IMR-90 (cell line): ENCODE measurements at regions not wholly inside any gene's neighbourhood (a gene's known extent, or its start where the extent isn't known, plus 50 kb on each side); places are given as distances from the start of the nearest gene placed in this dataset.

Experiments
- ATAC-seq: fragments of 200-7000 bp; cut with Tn5 transposase; 2 replicates; pipeline ENCODE4 v1.9.1; 2020; ENCODE audit warnings: low read depth, mild to moderate bottlenecking, moderate library complexity
- BruUV-seq: library from RNA; stranded (reverse); fragments of 400-500 nt; replicated peaks from 2 replicates; lab custom pipeline; 2021; lab: Mats Ljungman, UMichigan
- CTCF ChIA-PET: fragments of 300-600 bp; formaldehyde crosslinking; extraction: SDS; loops from one replicate; lab custom pipeline; 2021; ENCODE audit warnings: antibody characterized with exemption; lab: Yijun Ruan, JAX
- POLR2A ChIA-PET: fragments of 300-600 bp; sonication (Branson Sonifier 250); formaldehyde crosslinking; loops from one replicate; lab custom pipeline; 2022; ENCODE audit warnings: antibody characterized with exemption; ENCODE audit not compliant: unreplicated experiment; lab: Charles Lee
- DNase-seq: peaks from one replicate; pipeline ENCODE4 v3.0.0; 2013
- H2AFZ ChIP-seq: replicated peaks from 2 replicates; pipeline ENCODE3; 2013; ENCODE audit warnings: low read length, mild to moderate bottlenecking; ENCODE audit not compliant: poor library complexity
- H2AK5ac ChIP-seq: 2 replicates; pipeline ENCODE4 v1.6.1; 2013; ENCODE audit warnings: low read depth, low read length, inconsistent platforms
- H2AK9ac ChIP-seq: replicated peaks from 2 replicates; pipeline ENCODE3; 2013; ENCODE audit warnings: mild to moderate bottlenecking, low read depth, low read length, moderate library complexity; ENCODE audit not compliant: poor library complexity
- H2BK120ac ChIP-seq: 2 replicates; pipeline ENCODE4 v1.6.1; 2013; ENCODE audit warnings: low read depth, low read length, inconsistent platforms
- H2BK15ac ChIP-seq: 3 replicates; pipeline ENCODE4 v1.6.1; 2013; ENCODE audit warnings: low read depth, low read length, inconsistent platforms
- H2BK20ac ChIP-seq: 2 replicates; pipeline ENCODE4 v1.6.1; 2013; ENCODE audit warnings: low read depth, mild to moderate bottlenecking, inconsistent platforms, low read length, moderate library complexity
- H2BK5ac ChIP-seq: 2 replicates; pipeline ENCODE4 v1.6.1; 2013; ENCODE audit warnings: mild to moderate bottlenecking, low read depth, low read length, inconsistent platforms; ENCODE audit not compliant: poor library complexity, severe bottlenecking
- H3K14ac ChIP-seq: replicated peaks from 2 replicates; pipeline ENCODE4 v1.6.1; 2013; ENCODE audit warnings: low read depth, low read length, inconsistent platforms
- H3K18ac ChIP-seq: 2 replicates; pipeline ENCODE4 v1.6.1; 2013; ENCODE audit warnings: low read depth, low read length, control low read depth
- H3K23ac ChIP-seq: 2 replicates; pipeline ENCODE4 v1.6.1; 2013; ENCODE audit warnings: low read depth, low read length, inconsistent platforms
- H3K27ac ChIP-seq: 2 replicates; pipeline ENCODE4 v1.5.1; 2013; ENCODE audit warnings: mild to moderate bottlenecking, control low read depth, low read length; ENCODE audit not compliant: insufficient read depth
- H3K27me3 ChIP-seq: 2 replicates; pipeline ENCODE4 v1.6.1; 2013; ENCODE audit warnings: low read length; ENCODE audit not compliant: control insufficient read depth, insufficient read depth
- H3K36me3 ChIP-seq: 2 replicates; pipeline ENCODE4 v1.6.1; 2013; ENCODE audit warnings: low read length, mixed read lengths; ENCODE audit not compliant: control insufficient read depth, insufficient read depth
- H3K4ac ChIP-seq: 2 replicates; pipeline ENCODE4 v1.6.1; 2013; ENCODE audit warnings: low read depth, low read length, inconsistent platforms
- H3K4me1 ChIP-seq: 2 replicates; pipeline ENCODE4 v1.6.1; 2013; ENCODE audit warnings: low read length, mixed read lengths; ENCODE audit not compliant: control insufficient read depth, insufficient read depth
- H3K4me2 ChIP-seq: 2 replicates; pipeline ENCODE4 v1.6.1; 2013; ENCODE audit warnings: low read depth, mild to moderate bottlenecking, control low read depth, low read length, moderate library complexity
- H3K4me3 ChIP-seq: 2 replicates; pipeline ENCODE4 v1.5.1; 2013; ENCODE audit warnings: low read depth, mild to moderate bottlenecking, control low read depth, low read length, moderate library complexity; ENCODE audit not compliant: insufficient read depth
- H3K56ac ChIP-seq: 2 replicates; pipeline ENCODE4 v1.6.1; 2013; ENCODE audit warnings: low read length, inconsistent platforms; ENCODE audit not compliant: insufficient read depth; ENCODE audit errors: extremely low read depth
- H3K79me1 ChIP-seq, 2 experiments: 2 replicates each; pipeline ENCODE4 v1.6.1; 2013; ENCODE audit warnings: low read length in 2 of 2, inconsistent platforms in 1 of 2, low read depth in 1 of 2
- H3K9ac ChIP-seq: 2 replicates; pipeline ENCODE4 v1.6.1; 2013; ENCODE audit warnings: low read depth, low read length, control low read depth
- H3K9me1 ChIP-seq: 2 replicates; pipeline ENCODE4 v1.6.1; 2013; ENCODE audit warnings: low read length, inconsistent platforms; ENCODE audit not compliant: insufficient read depth
- H3K9me3 ChIP-seq: 2 replicates; pipeline ENCODE4 v1.6.1; 2013; ENCODE audit warnings: low read length; ENCODE audit not compliant: control insufficient read depth, insufficient read depth
- H4K20me1 ChIP-seq: 2 replicates; pipeline ENCODE4 v1.6.1; 2013; ENCODE audit warnings: low read length, inconsistent platforms; ENCODE audit not compliant: insufficient read depth
- H4K5ac ChIP-seq: 2 replicates; pipeline ENCODE4 v1.6.1; 2013; ENCODE audit warnings: mild to moderate bottlenecking, low read depth, low read length, control low read depth
- H4K8ac ChIP-seq, 2 experiments: 2 replicates each; pipeline ENCODE4 v1.6.1; 2013; ENCODE audit warnings: low read depth in 2 of 2, low read length in 2 of 2, control low read depth in 1 of 2, inconsistent platforms in 1 of 2
- H4K91ac ChIP-seq: 2 replicates; pipeline ENCODE4 v1.6.1; 2013; ENCODE audit warnings: low read depth, low read length, inconsistent platforms; ENCODE audit not compliant: insufficient read depth
- BHLHE40 ChIP-seq: fragments of 150-350 bp; IDR thresholded peaks from 2 replicates; pipeline ENCODE4 v1.6.1; 2016; ENCODE audit warnings: mild to moderate bottlenecking, low read depth, low read length
- CEBPB ChIP-seq: IDR thresholded peaks from 2 replicates; pipeline ENCODE4 v1.6.1; 2012; ENCODE audit warnings: low read depth, low read length, improper control_type of control experiment
- CHD1 ChIP-seq: IDR thresholded peaks from 2 replicates; pipeline ENCODE4 v1.6.1; 2012; ENCODE audit warnings: low read depth, low read length, improper control_type of control experiment
- CTCF ChIP-seq: conservative IDR thresholded peaks from 2 replicates; pipeline ENCODE4 v1.5.1; 2012; ENCODE audit warnings: mild to moderate bottlenecking, low read depth, low read length, improper control_type of control experiment
- ELK1 ChIP-seq: fragments of 150-350 bp; IDR thresholded peaks from 2 replicates; pipeline ENCODE4 v1.6.1; 2016; ENCODE audit warnings: low read depth, mild to moderate bottlenecking, low read length, moderate library complexity, borderline replicate concordance
- FOS ChIP-seq: fragments of 150-350 bp; IDR thresholded peaks from 2 replicates; pipeline ENCODE4 v1.6.1; 2016; ENCODE audit warnings: low read depth, low read length
- MAFK ChIP-seq: IDR thresholded peaks from 2 replicates; pipeline ENCODE4 v1.6.1; 2012; ENCODE audit warnings: low read depth, low read length, improper control_type of control experiment
- MAZ ChIP-seq: IDR thresholded peaks from 2 replicates; pipeline ENCODE4 v1.6.1; 2012; ENCODE audit warnings: low read depth, mild to moderate bottlenecking, low read length, improper control_type of control experiment, moderate library complexity, borderline replicate concordance
- MXI1 ChIP-seq: IDR thresholded peaks from 2 replicates; pipeline ENCODE4 v1.6.1; 2012; ENCODE audit warnings: low read depth, mild to moderate bottlenecking, low read length, moderate library complexity, borderline replicate concordance
- NFE2L2 ChIP-seq: fragments of 150-350 bp; IDR thresholded peaks from 2 replicates; pipeline ENCODE4 v1.6.1; 2016; ENCODE audit warnings: low read depth, mild to moderate bottlenecking, low read length
- POLR2A ChIP-seq: IDR thresholded peaks from 2 replicates; pipeline ENCODE4 v1.6.1; 2012; ENCODE audit warnings: mild to moderate bottlenecking, low read depth, low read length
- RAD21 ChIP-seq: IDR thresholded peaks from 2 replicates; pipeline ENCODE4 v1.6.1; 2012; ENCODE audit warnings: low read length, improper control_type of control experiment
- RCOR1 ChIP-seq: IDR thresholded peaks from 2 replicates; pipeline ENCODE4 v1.6.1; 2012; ENCODE audit warnings: mild to moderate bottlenecking, low read length, improper control_type of control experiment; ENCODE audit not compliant: insufficient replicate concordance
- RFX5 ChIP-seq: IDR thresholded peaks from 2 replicates; pipeline ENCODE4 v1.8.0; 2012; ENCODE audit warnings: low read depth, mild to moderate bottlenecking, low read length, moderate library complexity
- SMC3 ChIP-seq: fragments of 150-350 bp; IDR thresholded peaks from 2 replicates; pipeline ENCODE4 v1.6.1; 2016; ENCODE audit warnings: low read depth, mild to moderate bottlenecking, antibody characterized with exemption, low read length, moderate library complexity
- USF2 ChIP-seq: fragments of 150-350 bp; IDR thresholded peaks from 2 replicates; pipeline ENCODE4 v1.6.1; 2017; ENCODE audit warnings: mild to moderate bottlenecking, antibody characterized with exemption, low read length, low read depth
- WGBS, 2 experiments: methylation state at CpG; one replicate each; pipeline versions ENCODE4 v1.1.5 to v1.1.7; 2013; ENCODE audit warnings: missing lambda C conversion rate in 2 of 2; ENCODE audit not compliant: insufficient read length in 1 of 2; ENCODE audit errors: extremely low coverage in 2 of 2; 5-methylcytosine and 5-hydroxymethylcytosine counted together
- dilution Hi-C: fragments of 300-500 bp; cut with HindIII; formaldehyde crosslinking; loops from one replicate; pipeline ENCODE4 v1.14.3; 2018; ENCODE audit warnings: low sequenced_read_pairs; ENCODE audit not compliant: unreplicated experiment
- in situ Hi-C: fragments of 300-500 bp; cut with MboI; formaldehyde crosslinking; loops from 3 replicates; pipeline ENCODE4 v1.14.3; 2019; ENCODE audit warnings: low sequenced_read_pairs, inconsistent platforms, mixed read lengths
- intact Hi-C: fragments of 100-400 bp; cut with micrococcal nuclease; formaldehyde crosslinking; loops from 2 replicates; pipeline ENCODE4 v1.10.0; 2022

- H4K8ac ChIP-seq, result no peak overlapping the region
- no peak overlapping the region for H3K18ac ChIP-seq
- H3K36me3 ChIP-seq, result no peaks in the 10 kb centered on the region
- intact Hi-C loops (no loop called here), dilution Hi-C loops (no loop called here), in situ Hi-C loops (no loop called here)
- H2AK5ac ChIP-seq, result no peak overlapping the region
- H3K79me1 ChIP-seq, result no peaks in the 10 kb centered on the region
- no peaks in the 10 kb centered on the region for H4K20me1 ChIP-seq
- no peak overlapping the region for H3K56ac ChIP-seq
- no peak overlapping the region for H4K5ac ChIP-seq
- WGBS, 2 experiments, result 40% methylated on average over 7 of the region's 20 CpGs; no CpG with 5 or more reads in 1 of the 2 experiments
- POLR2A ChIA-PET, result no interaction called here
- DNase-seq (no peak), ATAC-seq (no peak)
- TF ChIP-seq RAD21 (no peak), ELK1 (no peak), MXI1 (no peak), SMC3 (no peak), CTCF (no peak), NFE2L2 (no peak), MAFK (no peak), CHD1 (no peak), POLR2A (no peak), USF2 (no peak), MAZ (no peak), CEBPB (no peak), RCOR1 (no peak), FOS (no peak), BHLHE40 (no peak), RFX5 (no peak)
- CTCF ChIA-PET, result no interaction called here
- no peak overlapping the region for H4K91ac ChIP-seq
- no TSS peak for BruUV-seq
- H2BK15ac ChIP-seq, result no peak overlapping the region
- H3K9me3 ChIP-seq, result peaks cover 18% of the 10 kb centered on the region; the same call in 1 of the 2 replicates
- H3K9ac ChIP-seq, result no peak overlapping the region
- no peak overlapping the region for H3K27ac ChIP-seq
- H3K4me1 ChIP-seq, result no peaks in the 10 kb centered on the region
- H3K4ac ChIP-seq, result no peak overlapping the region
- H3K4me2 ChIP-seq, result no peak overlapping the region
- H3K4me3 ChIP-seq, result no peak overlapping the region
- H2AFZ ChIP-seq, result no peak overlapping the region
- no peaks in the 10 kb centered on the region for H3K9me1 ChIP-seq
- H2BK120ac ChIP-seq, result no peak overlapping the region
- no peaks in the 10 kb centered on the region for H3K27me3 ChIP-seq
- H3K23ac ChIP-seq, result no peak overlapping the region
- H2BK20ac ChIP-seq, result no peak overlapping the region
- no peak overlapping the region for H2AK9ac ChIP-seq
- H3K14ac ChIP-seq, result no peak overlapping the region
- no peak overlapping the region for H2BK5ac ChIP-seq
Observed at GRCh38 chr10:121043124-121043849, 192.1 kb downstream of the WDR11 start.
